PC-9 (cell line): ENCODE measurements at regions not wholly inside any gene's neighbourhood (a gene's known extent, or its start where the extent isn't known, plus 50 kb on each side); places are given as distances from the start of the nearest gene placed in this dataset.

ENCODE experiments used
- BruUV-seq: library from RNA; stranded (reverse); fragments of 400-500 nt; replicated peaks from 2 replicates; lab custom pipeline; 2021; lab: Mats Ljungman, UMichigan
- CTCF ChIA-PET: fragments of 300-600 bp; sonication (Branson Sonifier 250); formaldehyde crosslinking; loops from one replicate; lab custom pipeline; 2022; ENCODE audit warnings: antibody characterized with exemption; lab: Charles Lee
- POLR2A ChIA-PET: fragments of 300-600 bp; sonication (Branson Sonifier 250); formaldehyde crosslinking; loops from one replicate; lab custom pipeline; 2022; ENCODE audit warnings: antibody characterized with exemption; ENCODE audit not compliant: unreplicated experiment; lab: Charles Lee
- DNase-seq, 2 experiments: peaks; one replicate each; pipeline versions ENCODE4 v3.0.0 to v3.0.0-alpha.2; 2015 to 2022; ENCODE audit warnings: mixed read lengths in 1 of 2
- H2AFZ ChIP-seq: fragments of 200-600 bp; sonication (generic); 2 replicates; pipeline ENCODE4 v1.8.1; 2017; ENCODE audit warnings: antibody characterized with exemption
- H3F3A ChIP-seq: fragments of 200-600 bp; sonication (generic); 2 replicates; pipeline ENCODE4 v1.8.1; 2017; ENCODE audit warnings: antibody characterized with exemption, mild to moderate bottlenecking, low read depth; ENCODE audit not compliant: insufficient read depth
- H3K27ac ChIP-seq: fragments of 200-600 bp; sonication (generic); 2 replicates; pipeline ENCODE4 v1.6.1; 2016; ENCODE audit warnings: mixed run types
- H3K27me3 ChIP-seq: fragments of 200-600 bp; sonication (generic); 2 replicates; pipeline ENCODE4 v1.6.1; 2016; ENCODE audit warnings: low read depth, mixed run types; ENCODE audit not compliant: insufficient read depth
- H3K36me3 ChIP-seq: fragments of 200-600 bp; sonication (generic); 2 replicates; pipeline ENCODE4 v1.6.1; 2016; ENCODE audit warnings: low read depth, mixed run types
- H3K4me1 ChIP-seq: fragments of 200-600 bp; sonication (generic); replicated peaks from 2 replicates; pipeline ENCODE4 v1.6.1; 2016; ENCODE audit warnings: mixed run types; ENCODE audit not compliant: insufficient read depth
- H3K4me2 ChIP-seq: fragments of 200-600 bp; sonication (generic); 2 replicates; pipeline ENCODE4 v1.6.1; 2017; ENCODE audit warnings: mixed run types
- H3K4me3 ChIP-seq: fragments of 200-600 bp; sonication (generic); 2 replicates; pipeline ENCODE4 v1.6.1; 2016; ENCODE audit warnings: mixed run types
- H3K79me2 ChIP-seq: fragments of 200-600 bp; sonication (generic); 2 replicates; pipeline ENCODE4 v1.6.1; 2017; ENCODE audit warnings: low read depth, mixed run types
- H3K9me2 ChIP-seq: fragments of 200-600 bp; sonication (generic); 2 replicates; pipeline ENCODE4 v1.8.1; 2017; ENCODE audit warnings: mild to moderate bottlenecking; ENCODE audit not compliant: insufficient read depth
- H3K9me3 ChIP-seq: fragments of 200-600 bp; sonication (generic); 2 replicates; pipeline ENCODE4 v1.8.1; 2016; ENCODE audit warnings: low read depth; ENCODE audit not compliant: insufficient read depth
- H4K20me1 ChIP-seq: fragments of 200-600 bp; sonication (generic); 2 replicates; pipeline ENCODE4 v1.8.1; 2017; ENCODE audit not compliant: insufficient read depth
- CTCF ChIP-seq: fragments of 200-600 bp; sonication (generic); conservative IDR thresholded peaks from 2 replicates; pipeline ENCODE4 v1.6.1; 2017; ENCODE audit warnings: mixed run types, antibody characterized with exemption, mild to moderate bottlenecking, moderate library complexity
- EZH2 ChIP-seq: fragments of 200-600 bp; sonication (generic); IDR thresholded peaks from 2 replicates; pipeline ENCODE4 v1.8.0; 2017; ENCODE audit warnings: antibody characterized with exemption, low read depth
- intact Hi-C: fragments of 100-400 bp; cut with micrococcal nuclease; formaldehyde crosslinking; loops from one replicate; pipeline ENCODE4 v1.10.0; 2022; ENCODE audit not compliant: unreplicated experiment

- Histone ChIP-seq H3K4me1 (peaks cover 11% of the 10 kb centered on the region; the same call in 1 of the 2 replicates), H3K27ac (no peak overlapping the region), H3F3A (no peaks in the 10 kb centered on the region), H3K79me2 (no peaks in the 10 kb centered on the region), H4K20me1 (no peaks in the 10 kb centered on the region), H2AFZ (no peak overlapping the region), H3K36me3 (no peaks in the 10 kb centered on the region), H3K9me3 (peaks cover 14% of the 10 kb centered on the region), H3K27me3 (no peaks in the 10 kb centered on the region), H3K4me2 (peak overlapping the region; percentile 32; the same call in 1 of the 2 replicates), H3K9me2 (no peaks in the 10 kb centered on the region), H3K4me3 (no peak overlapping the region)
- ChIA-PET POLR2A (interaction anchor here (0.6 kb wide), 1 partner anchor 63 kb away, joined by 16 read pairs; no protein-coding TSS in a partner anchor), CTCF (interaction anchor here (1.9 kb wide), 1 partner anchor 278 kb away, joined by 5 read pairs; no protein-coding TSS in a partner anchor)
- TF ChIP-seq EZH2 = no peak
- no peak for TF ChIP-seq CTCF
- intact Hi-C loops = loop anchor here (5.0 kb wide), 2 partner anchors 137 to 657 kb away; partner anchors contain the start of genes ACBD6 and STX6
- peak; percentile 59 to 66 for DNase-seq
- BruUV-seq = TSS peak; percentile 57
These were observed 71.1 kb downstream of the IER5 start for GRCh38 chr1:181159451-181160140.

GRCh38 chr1:181160322-181160721 lies 71.8 kb downstream of the IER5 start:
- Histone ChIP-seq H3K79me2 (no peaks in the 10 kb centered on the region), H3K9me2 (no peaks in the 10 kb centered on the region), H3K4me2 (no peak overlapping the region), H3K27me3 (no peaks in the 10 kb centered on the region), H3K9me3 (peaks cover 18% of the 10 kb centered on the region), H3K36me3 (no peaks in the 10 kb centered on the region), H3F3A (no peaks in the 10 kb centered on the region), H3K4me3 (no peak overlapping the region), H3K27ac (no peak overlapping the region), H3K4me1 (peaks cover 11% of the 10 kb centered on the region; the same call in 1 of the 2 replicates), H4K20me1 (no peaks in the 10 kb centered on the region), H2AFZ (no peak overlapping the region)
- ChIA-PET POLR2A (no interaction called here), CTCF (interaction anchor here (1.9 kb wide), 1 partner anchor 279 kb away, joined by 5 read pairs; no protein-coding TSS in a partner anchor)
- DNase-seq = no peak
- no peak for TF ChIP-seq CTCF
- TF ChIP-seq EZH2 = no peak
- BruUV-seq = no TSS peak
- intact Hi-C loops = loop anchor here (5.0 kb wide), 1 partner anchor 658 kb away; the partner anchor contains the start of gene ACBD6

- H3K27me3 ChIP-seq = no peaks in the 10 kb centered on the region
- no peaks in the 10 kb centered on the region for H3K9me2 ChIP-seq
- H3K4me1 ChIP-seq = peaks cover 11% of the 10 kb centered on the region; the same call in 1 of the 2 replicates
- no peaks in the 10 kb centered on the region for H3F3A ChIP-seq
- H3K36me3 ChIP-seq = no peaks in the 10 kb centered on the region
- H4K20me1 ChIP-seq = no peaks in the 10 kb centered on the region
- ChIA-PET CTCF (interaction anchor here (1.9 kb wide), 1 partner anchor 280 kb away, joined by 5 read pairs; no protein-coding TSS in a partner anchor), POLR2A (no interaction called here)
- H3K4me2 ChIP-seq = no peak overlapping the region
- no peak overlapping the region for H3K4me3 ChIP-seq
- TF ChIP-seq EZH2 = no peak
- TF ChIP-seq CTCF = no peak
- BruUV-seq = no TSS peak
- no peak overlapping the region for H2AFZ ChIP-seq
- H3K27ac ChIP-seq = no peak overlapping the region
- intact Hi-C loops = loop anchor here (5.0 kb wide), 1 partner anchor 659 kb away; the partner anchor contains the start of gene ACBD6
- no peak for DNase-seq
- H3K9me3 ChIP-seq = peaks cover 18% of the 10 kb centered on the region
- no peaks in the 10 kb centered on the region for H3K79me2 ChIP-seq
These were observed 72.7 kb downstream of the IER5 start for GRCh38 chr1:181160998-181161870.
